ENCODE measurements at regions not wholly inside any gene's neighbourhood (a gene's known extent, or its start where the extent isn't known, plus 50 kb on each side); places are given as distances from the start of the nearest gene placed in this dataset.

GRCh38 chr1:29943034-29943433 is 706.7 kb downstream of the PTPRU start:
- Histone ChIP-seq H3K27me3 (ENCODE audit: control insufficient read depth, insufficient read depth, low read length) (no peaks in the 10 kb centered on the region), H3K36me3 (ENCODE audit: control insufficient read depth, insufficient read depth, low read length) (no peaks in the 10 kb centered on the region), H3K9me3 (ENCODE audit: control insufficient read depth, insufficient read depth, low read length) (no peaks in the 10 kb centered on the region), H3K4me1 (ENCODE audit: control insufficient read depth, insufficient read depth, low read length) (0 out of 2 replicates have a peak, but pooled peaks cover 2% of the 10 kb centered on the region), H3K27ac (ENCODE audit: low read length) (no peak overlapping the region), H3K4me3 (ENCODE audit: low read length) (no peak overlapping the region)
- no CpG with 5 or more reads among the region's 2 CpGs for WGBS (ENCODE audit: insufficient coverage, insufficient read length)
- no peak for DNase-seq (ENCODE audit: low read depth, low spot score)

- DNase-seq (ENCODE audit: low read depth, low spot score): no peak
- Histone ChIP-seq H3K9me3 (ENCODE audit: control insufficient read depth, insufficient read depth, low read length) (no peaks in the 10 kb centered on the region), H3K27me3 (ENCODE audit: control insufficient read depth, insufficient read depth, low read length) (no peaks in the 10 kb centered on the region)
These were observed 702.8 kb downstream of the PTPRU start for GRCh38 chr1:29939079-29939478.

GRCh38 chr1:29937356-29937755 is 701.0 kb downstream of the PTPRU start:
- no peaks in the 10 kb centered on the region for H3K9me3 ChIP-seq (ENCODE audit: control insufficient read depth, insufficient read depth, low read length)
- WGBS (ENCODE audit: insufficient coverage, insufficient read length): no CpG with 5 or more reads among the region's 1 CpG
- H3K4me1 ChIP-seq (ENCODE audit: control insufficient read depth, insufficient read depth, low read length): peaks cover 1% of the 10 kb centered on the region; the same call in 1 of the 2 replicates
- no peaks in the 10 kb centered on the region for H3K36me3 ChIP-seq (ENCODE audit: control insufficient read depth, insufficient read depth, low read length)
- no peak overlapping the region for H3K27ac ChIP-seq (ENCODE audit: low read length)
- H3K27me3 ChIP-seq (ENCODE audit: control insufficient read depth, insufficient read depth, low read length): no peaks in the 10 kb centered on the region
- no peak for DNase-seq (ENCODE audit: low read depth, low spot score)
- no peak overlapping the region for H3K4me3 ChIP-seq (ENCODE audit: low read length)

More at GRCh38 chr1:29939079-29939478, 702.8 kb downstream of the PTPRU start:
- Histone ChIP-seq H3K4me1 (ENCODE audit: control insufficient read depth, insufficient read depth, low read length) (no peaks in the 10 kb centered on the region; the same call in 1 of the 2 replicates), H3K27ac (ENCODE audit: low read length) (no peak overlapping the region), H3K4me3 (ENCODE audit: low read length) (no peak overlapping the region), H3K36me3 (ENCODE audit: control insufficient read depth, insufficient read depth, low read length) (no peaks in the 10 kb centered on the region)
- WGBS (ENCODE audit: insufficient coverage, insufficient read length): no CpG with 5 or more reads among the region's 2 CpGs

GRCh38 chr1:29936031-29936544 is 699.8 kb downstream of the PTPRU start:
- peaks cover 3% of the 10 kb centered on the region for H3K4me1 ChIP-seq (ENCODE audit: control insufficient read depth, insufficient read depth, low read length)
- WGBS (ENCODE audit: insufficient coverage, insufficient read length): no CpG with 5 or more reads among the region's 7 CpGs
- no peak overlapping the region for H3K4me3 ChIP-seq (ENCODE audit: low read length)
- H3K27ac ChIP-seq (ENCODE audit: low read length): no peak overlapping the region
- DNase-seq (ENCODE audit: low read depth, low spot score): no peak
- no peaks in the 10 kb centered on the region for H3K9me3 ChIP-seq (ENCODE audit: control insufficient read depth, insufficient read depth, low read length)
- H3K36me3 ChIP-seq (ENCODE audit: control insufficient read depth, insufficient read depth, low read length): no peaks in the 10 kb centered on the region
- H3K27me3 ChIP-seq (ENCODE audit: control insufficient read depth, insufficient read depth, low read length): no peaks in the 10 kb centered on the region

- no CpG with 5 or more reads among the region's 6 CpGs for WGBS (ENCODE audit: insufficient coverage, insufficient read length)
These were observed 698.0 kb downstream of the PTPRU start for GRCh38 chr1:29934255-29934772.

GRCh38 chr1:29933067-29933466 is 696.7 kb downstream of the PTPRU start:
- DNase-seq (ENCODE audit: low read depth, low spot score): no peak
- H3K27ac ChIP-seq (ENCODE audit: low read length): no peak overlapping the region
- no peaks in the 10 kb centered on the region for H3K27me3 ChIP-seq (ENCODE audit: control insufficient read depth, insufficient read depth, low read length)
- H3K36me3 ChIP-seq (ENCODE audit: control insufficient read depth, insufficient read depth, low read length): no peaks in the 10 kb centered on the region
- WGBS (ENCODE audit: insufficient coverage, insufficient read length): no CpG with 5 or more reads among the region's 4 CpGs
- peaks cover 3% of the 10 kb centered on the region for H3K4me1 ChIP-seq (ENCODE audit: control insufficient read depth, insufficient read depth, low read length)
- no peak overlapping the region for H3K4me3 ChIP-seq (ENCODE audit: low read length)
- H3K9me3 ChIP-seq (ENCODE audit: control insufficient read depth, insufficient read depth, low read length): no peaks in the 10 kb centered on the region

More at GRCh38 chr1:29934255-29934772, 698.0 kb downstream of the PTPRU start:
- Histone ChIP-seq H3K4me1 (ENCODE audit: control insufficient read depth, insufficient read depth, low read length) (peaks cover 3% of the 10 kb centered on the region), H3K27me3 (ENCODE audit: control insufficient read depth, insufficient read depth, low read length) (no peaks in the 10 kb centered on the region), H3K9me3 (ENCODE audit: control insufficient read depth, insufficient read depth, low read length) (no peaks in the 10 kb centered on the region), H3K36me3 (ENCODE audit: control insufficient read depth, insufficient read depth, low read length) (no peaks in the 10 kb centered on the region), H3K27ac (ENCODE audit: low read length) (no peak overlapping the region), H3K4me3 (ENCODE audit: low read length) (no peak overlapping the region)
- DNase-seq (ENCODE audit: low read depth, low spot score): no peak

GRCh38 chr1:29932626-29933025 is 696.3 kb downstream of the PTPRU start:
- WGBS (ENCODE audit: insufficient coverage, insufficient read length): no CpG with 5 or more reads among the region's 8 CpGs

GRCh38 chr1:29931477-29932175 is 695.3 kb downstream of the PTPRU start:
- DNase-seq (ENCODE audit: low read depth, low spot score): no peak
- Histone ChIP-seq H3K36me3 (ENCODE audit: control insufficient read depth, insufficient read depth, low read length) (no peaks in the 10 kb centered on the region), H3K4me1 (ENCODE audit: control insufficient read depth, insufficient read depth, low read length) (peaks cover 3% of the 10 kb centered on the region), H3K27me3 (ENCODE audit: control insufficient read depth, insufficient read depth, low read length) (no peaks in the 10 kb centered on the region), H3K27ac (ENCODE audit: low read length) (no peak overlapping the region), H3K4me3 (ENCODE audit: low read length) (no peak overlapping the region), H3K9me3 (ENCODE audit: control insufficient read depth, insufficient read depth, low read length) (no peaks in the 10 kb centered on the region)
- WGBS (ENCODE audit: insufficient coverage, insufficient read length): no CpG with 5 or more reads among the region's 13 CpGs

More at GRCh38 chr1:29932626-29933025, 696.3 kb downstream of the PTPRU start:
- Histone ChIP-seq H3K4me3 (ENCODE audit: low read length) (no peak overlapping the region), H3K9me3 (ENCODE audit: control insufficient read depth, insufficient read depth, low read length) (no peaks in the 10 kb centered on the region), H3K36me3 (ENCODE audit: control insufficient read depth, insufficient read depth, low read length) (no peaks in the 10 kb centered on the region), H3K27ac (ENCODE audit: low read length) (no peak overlapping the region), H3K4me1 (ENCODE audit: control insufficient read depth, insufficient read depth, low read length) (peaks cover 3% of the 10 kb centered on the region), H3K27me3 (ENCODE audit: control insufficient read depth, insufficient read depth, low read length) (no peaks in the 10 kb centered on the region)
- DNase-seq (ENCODE audit: low read depth, low spot score): no peak

GRCh38 chr1:29925058-29925457 is 688.7 kb downstream of the PTPRU start:
- Histone ChIP-seq H3K36me3 (ENCODE audit: control insufficient read depth, insufficient read depth, low read length) (no peaks in the 10 kb centered on the region), H3K9me3 (ENCODE audit: control insufficient read depth, insufficient read depth, low read length) (no peaks in the 10 kb centered on the region), H3K4me1 (ENCODE audit: control insufficient read depth, insufficient read depth, low read length) (peaks cover 2% of the 10 kb centered on the region; the same call in 1 of the 2 replicates), H3K27me3 (ENCODE audit: control insufficient read depth, insufficient read depth, low read length) (no peaks in the 10 kb centered on the region), H3K27ac (ENCODE audit: low read length) (peak overlapping the region; percentile 65), H3K4me3 (ENCODE audit: low read length) (no peak overlapping the region)
- DNase-seq (ENCODE audit: low read depth, low spot score): no peak
- no CpG with 5 or more reads among the region's 6 CpGs for WGBS (ENCODE audit: insufficient coverage, insufficient read length)

GRCh38 chr1:29924017-29924431 is 687.7 kb downstream of the PTPRU start:
- Histone ChIP-seq H3K4me3 (ENCODE audit: low read length) (no peak overlapping the region), H3K27ac (ENCODE audit: low read length) (no peak overlapping the region), H3K4me1 (ENCODE audit: control insufficient read depth, insufficient read depth, low read length) (peaks cover 2% of the 10 kb centered on the region; the same call in 1 of the 2 replicates), H3K9me3 (ENCODE audit: control insufficient read depth, insufficient read depth, low read length) (no peaks in the 10 kb centered on the region), H3K27me3 (ENCODE audit: control insufficient read depth, insufficient read depth, low read length) (no peaks in the 10 kb centered on the region), H3K36me3 (ENCODE audit: control insufficient read depth, insufficient read depth, low read length) (no peaks in the 10 kb centered on the region)
- no CpG with 5 or more reads among the region's 2 CpGs for WGBS (ENCODE audit: insufficient coverage, insufficient read length)
- DNase-seq (ENCODE audit: low read depth, low spot score): peak; percentile 43
